Left lung (tissue), 4 donors: ENCODE measurements at regions not wholly inside any gene's neighbourhood (a gene's known extent, or its start where the extent isn't known, plus 50 kb on each side); places are given as distances from the start of the nearest gene placed in this dataset.

Source experiments
- ATAC-seq: fragments of 200-7000 bp; cut with Tn5 transposase; one replicate; pipeline ENCODE4 v1.9.1; 2020; ENCODE audit warnings: moderate library complexity
- DNase-seq, 4 donors: peaks; one replicate each; pipeline ENCODE4 v3.0.0-alpha.2; 2013 to 2020
- H3K27ac ChIP-seq, 2 donors: fragments of 200-600 bp; sonication (generic) in 1 of 2; one replicate each; pipeline versions ENCODE4 v1.5.0 to v1.8.0; 2020 to 2021
- H3K27me3 ChIP-seq, 2 donors: fragments of 200-600 bp; sonication (generic) in 1 of 2; one replicate each; pipeline versions ENCODE4 v1.5.0 to v1.8.0; 2020 to 2021
- H3K36me3 ChIP-seq, 2 donors: fragments of 200-600 bp; sonication (generic) in 1 of 2; one replicate each; pipeline versions ENCODE4 v1.5.0 to v1.8.0; 2020 to 2021
- H3K4me1 ChIP-seq, 2 donors: fragments of 200-600 bp; one replicate each; pipeline ENCODE4 v1.8.0; 2021
- H3K4me3 ChIP-seq, 2 donors: fragments of 200-600 bp; sonication (generic) in 1 of 2; one replicate each; pipeline versions ENCODE4 v1.5.0 to v1.8.0; 2020 to 2021; ENCODE audit warnings: mild to moderate bottlenecking in 1 of 2
- H3K9me3 ChIP-seq, 2 donors: fragments of 200-600 bp; sonication (generic) in 1 of 2; one replicate each; pipeline versions ENCODE4 v1.5.0 to v1.8.0; 2020 to 2021
- CTCF ChIP-seq, 2 donors: fragments of 200-600 bp; sonication (generic) in 1 of 2; IDR thresholded peaks; one replicate each; pipeline versions ENCODE4 v1.5.0 to v1.8.0; 2021; ENCODE audit warnings: antibody characterized with exemption in 2 of 2
- intact Hi-C, 2 donors: fragments of 100-400 bp; cut with DNase I; formaldehyde crosslinking; loops; one replicate each; pipeline versions ENCODE4 v1.11.2 to v1.14.2; 2022
- donor health status: DM: no; HTN: yes; CAD: no.
- donor health status: DM: no; HTN: no; CAD: no.

GRCh38 chr3:70557976-70558375 is 245.5 kb upstream of the MDFIC2 start:
- Histone ChIP-seq H3K9me3 (no peaks in the 10 kb centered on the region), H3K4me3 (no peak overlapping the region), H3K27ac (no peak overlapping the region), H3K4me1 (no peaks in the 10 kb centered on the region), H3K36me3 (no peaks in the 10 kb centered on the region), H3K27me3 (no peaks in the 10 kb centered on the region)
- TF ChIP-seq CTCF (IDR thresholded peaks at IDR 0.05) = no peak
- intact Hi-C loops = no loop called here
- ATAC-seq (no peak), DNase-seq (no peak)

- intact Hi-C loops = no loop called here
- no peaks in the 10 kb centered on the region for H3K4me1 ChIP-seq
- H3K27me3 ChIP-seq = no peaks in the 10 kb centered on the region
- H3K9me3 ChIP-seq = no peaks in the 10 kb centered on the region
- ATAC-seq = no peak
- no peak overlapping the region for H3K4me3 ChIP-seq
- no peak for DNase-seq
- no peak for TF ChIP-seq CTCF (IDR thresholded peaks at IDR 0.05)
- H3K27ac ChIP-seq = no peak overlapping the region
- H3K36me3 ChIP-seq = no peaks in the 10 kb centered on the region
Observed at GRCh38 chr3:70556056-70556455, 243.6 kb upstream of the MDFIC2 start.

GRCh38 chr3:70554170-70554569 is 241.7 kb upstream of the MDFIC2 start:
- ATAC-seq = no peak
- TF ChIP-seq CTCF (IDR thresholded peaks at IDR 0.05) = no peak
- intact Hi-C loops = no loop called here
- no peaks in the 10 kb centered on the region for H3K9me3 ChIP-seq
- H3K36me3 ChIP-seq = no peaks in the 10 kb centered on the region
- H3K4me3 ChIP-seq = no peak overlapping the region
- H3K4me1 ChIP-seq = no peaks in the 10 kb centered on the region
- DNase-seq = no peak
- H3K27ac ChIP-seq = no peak overlapping the region
- H3K27me3 ChIP-seq = no peaks in the 10 kb centered on the region

- TF ChIP-seq CTCF (IDR thresholded peaks at IDR 0.05) = peak; percentile 73 to 77
- ATAC-seq (peak; percentile 97), DNase-seq (peak; percentile 20 to 78 (median 64))
- intact Hi-C loops = no loop called here
- Histone ChIP-seq H3K36me3 (no peaks in the 10 kb centered on the region), H3K27ac (no peak overlapping the region), H3K4me1 (no peaks in the 10 kb centered on the region), H3K9me3 (no peaks in the 10 kb centered on the region), H3K27me3 (no peaks in the 10 kb centered on the region), H3K4me3 (no peak overlapping the region)
Observed at GRCh38 chr3:70550723-70551319, 238.4 kb upstream of the MDFIC2 start.

- no peak for DNase-seq
- TF ChIP-seq CTCF (IDR thresholded peaks at IDR 0.05) = no peak
- H3K9me3 ChIP-seq = no peaks in the 10 kb centered on the region
- intact Hi-C loops = loop anchor here in 1 of 2 donors (10.0 kb wide), 2 partner anchors 158 to 1048 kb away; no protein-coding TSS in a partner anchor
- H3K27ac ChIP-seq = no peak overlapping the region
- no peak for ATAC-seq
- no peaks in the 10 kb centered on the region for H3K27me3 ChIP-seq
- H3K4me3 ChIP-seq = no peak overlapping the region
- no peaks in the 10 kb centered on the region for H3K4me1 ChIP-seq
- no peaks in the 10 kb centered on the region for H3K36me3 ChIP-seq
Observed at GRCh38 chr3:70546679-70547078, 234.2 kb upstream of the MDFIC2 start.
